OCI-LY1 (cell line): ENCODE measurements at regions not wholly inside any gene's neighbourhood (a gene's known extent, or its start where the extent isn't known, plus 50 kb on each side); places are given as distances from the start of the nearest gene placed in this dataset.

Source experiments
- CTCF ChIP-seq: fragments of 200-600 bp; sonication (generic), shearing (Covaris generic); IDR thresholded peaks from 2 replicates; pipeline ENCODE4 v1.5.1; 2017; ENCODE audit warnings: mild to moderate bottlenecking, antibody characterized with exemption, low read length, moderate library complexity, mixed read lengths
- EZH2 ChIP-seq: fragments of 200-600 bp; sonication (generic), shearing (Covaris generic); IDR thresholded peaks from 2 replicates; pipeline ENCODE4 v1.8.0; 2017; ENCODE audit warnings: borderline replicate concordance, mixed run types, mild to moderate bottlenecking, antibody characterized with exemption, low read length, moderate library complexity, mixed read lengths

DNA sequence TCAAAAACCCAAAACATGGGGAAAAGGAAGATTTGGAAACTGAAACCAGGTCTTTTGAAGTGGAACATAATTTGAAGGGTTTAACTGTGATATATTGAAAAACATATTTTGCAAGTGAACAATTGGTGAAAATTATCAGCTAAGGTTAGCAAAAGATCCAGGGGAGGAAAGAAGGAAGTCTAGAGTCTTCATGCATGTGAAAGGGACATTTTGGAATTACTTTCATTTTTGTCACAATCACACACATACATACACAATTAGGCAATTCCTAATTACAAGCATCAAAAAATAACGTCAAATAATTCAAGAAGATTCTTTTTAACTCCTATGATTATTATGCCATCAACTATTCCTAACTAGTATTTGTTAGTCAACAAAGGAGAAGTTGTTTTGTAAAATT, 64.7 kb upstream of the NFIA start:
- TF ChIP-seq CTCF (no peak), EZH2 (no peak)
